Endothelial cell of umbilical vein (primary cell): ENCODE measurements at regions not wholly inside any gene's neighbourhood (a gene's known extent, or its start where the extent isn't known, plus 50 kb on each side); places are given as distances from the start of the nearest gene placed in this dataset.

Source experiments
- BruUV-seq: library from RNA; stranded (reverse); fragments of 400-500 nt; replicated peaks from 2 replicates; lab custom pipeline; 2021; lab: Mats Ljungman, UMichigan
- CTCF ChIA-PET: fragments of 300-600, 350-600 bp; sonication (Branson Sonifier 250); formaldehyde crosslinking; loops from one replicate; lab custom pipeline; 2021; ENCODE audit warnings: antibody characterized with exemption, inconsistent platforms; lab: Charles Lee
- POLR2A ChIA-PET: fragments of 300-600, 350-600 bp; sonication (Branson Sonifier 250); formaldehyde crosslinking; loops from one replicate; lab custom pipeline; 2021; ENCODE audit warnings: antibody characterized with exemption, inconsistent platforms; lab: Charles Lee
- DNase-seq: peaks from one replicate; pipeline ENCODE4 v3.0.0-alpha.2; 2011; ENCODE audit warnings: low read depth, low spot score
- FAIRE-seq: peaks from 2 replicates; lab custom pipeline; 2011; peaks lifted over from hg19 to GRCh38; lab: Jason Lieb, UNC
- H2AFZ ChIP-seq: 2 replicates; pipeline ENCODE4 v1.6.0; 2012; ENCODE audit warnings: low read depth, low read length, control low read depth, inconsistent platforms
- H3K27ac ChIP-seq: 2 replicates; pipeline ENCODE4 v1.5.1; 2011; ENCODE audit warnings: low read depth, mild to moderate bottlenecking, control low read depth, low read length, moderate library complexity; ENCODE audit not compliant: insufficient read depth
- H3K27me3 ChIP-seq, 2 experiments: 2 replicates each; pipeline versions ENCODE4 v1.6.0 to v1.6.1; 2011; ENCODE audit warnings: low read length in 2 of 2, mixed read lengths in 1 of 2; ENCODE audit not compliant: control insufficient read depth in 2 of 2, insufficient read depth in 2 of 2
- H3K36me3 ChIP-seq, 2 experiments: 2 replicates in 1 of 2; 3 replicates in 1 of 2; pipeline ENCODE4 v1.5.1; 2011; ENCODE audit warnings: low read length in 2 of 2, mild to moderate bottlenecking in 1 of 2, moderate library complexity in 1 of 2; ENCODE audit not compliant: control insufficient read depth in 2 of 2, insufficient read depth in 2 of 2; ENCODE audit errors: extremely low read depth in 1 of 2
- H3K4me1 ChIP-seq: 3 replicates; pipeline ENCODE4 v1.5.1; 2011; ENCODE audit warnings: mild to moderate bottlenecking, low read length; ENCODE audit not compliant: control insufficient read depth, insufficient read depth; ENCODE audit errors: extremely low read depth
- H3K4me2 ChIP-seq: 2 replicates; pipeline ENCODE4 v1.6.1; 2011; ENCODE audit warnings: low read length, control low read depth, mixed read lengths; ENCODE audit not compliant: insufficient read depth
- H3K4me3 ChIP-seq, 3 experiments: fragments of 200-600 bp in 1 of 3; sonication (generic), shearing (Covaris generic) in 1 of 3; replicated peaks in 1 of 3; 2 replicates each; pipeline ENCODE4 v1.5.1; 2011 to 2016; ENCODE audit warnings: control low read depth in 3 of 3, low read length in 3 of 3, mild to moderate bottlenecking in 2 of 3, inconsistent platforms in 1 of 3, low read depth in 1 of 3, moderate library complexity in 1 of 3; ENCODE audit not compliant: insufficient read depth in 1 of 3
- H3K79me2 ChIP-seq: 2 replicates; pipeline ENCODE4 v1.6.0; 2012; ENCODE audit warnings: low read length, inconsistent platforms; ENCODE audit not compliant: control insufficient read depth, insufficient read depth
- H3K9ac ChIP-seq: replicated peaks from 2 replicates; pipeline ENCODE3; 2011; ENCODE audit warnings: low read length, control low read depth; ENCODE audit not compliant: insufficient read depth; ENCODE audit errors: extremely low read depth
- H3K9me1 ChIP-seq: replicated peaks from 3 replicates; pipeline ENCODE4 v1.6.0; 2011; ENCODE audit warnings: mild to moderate bottlenecking, low read length; ENCODE audit not compliant: control insufficient read depth, insufficient read depth; ENCODE audit errors: extremely low read depth
- H3K9me3 ChIP-seq: replicated peaks from 2 replicates; pipeline ENCODE4 v1.5.1; 2012; ENCODE audit warnings: low read length, inconsistent platforms; ENCODE audit not compliant: control insufficient read depth, insufficient read depth
- H4K20me1 ChIP-seq: replicated peaks from 2 replicates; pipeline ENCODE3; 2011; ENCODE audit warnings: mild to moderate bottlenecking, low read length; ENCODE audit not compliant: control insufficient read depth, insufficient read depth; ENCODE audit errors: extremely low read depth
- EZH2 ChIP-seq: IDR thresholded peaks from 2 replicates; pipeline ENCODE4 v1.6.1; 2012; ENCODE audit warnings: borderline replicate concordance, low read depth, mild to moderate bottlenecking, moderate library complexity, low read length, inconsistent platforms; ENCODE audit not compliant: severe bottlenecking
- FOS ChIP-seq: IDR thresholded peaks from 2 replicates; pipeline ENCODE4 v1.6.1; 2011; ENCODE audit warnings: mild to moderate bottlenecking, low read length, moderate library complexity, borderline replicate concordance; ENCODE audit not compliant: insufficient read depth
- GATA2 ChIP-seq: IDR thresholded peaks from 2 replicates; pipeline ENCODE4 v1.7.0; 2011; ENCODE audit warnings: low read depth, mild to moderate bottlenecking, moderate library complexity, mixed read lengths, low read length; ENCODE audit not compliant: insufficient read length, insufficient read depth
- JUN ChIP-seq: IDR thresholded peaks from 2 replicates; pipeline ENCODE4 v1.6.1; 2011; ENCODE audit warnings: borderline replicate concordance, low read depth; ENCODE audit not compliant: insufficient read length, insufficient read depth
- MYC ChIP-seq: IDR thresholded peaks from one replicate; pipeline ENCODE4 v1.6.1; 2011; ENCODE audit warnings: mild to moderate bottlenecking, low read depth, low read length
- POLR2A ChIP-seq: IDR thresholded peaks from 2 replicates; pipeline ENCODE4 v1.6.1; 2012; ENCODE audit warnings: low read depth, mild to moderate bottlenecking, control low read depth, low read length
- POLR2AphosphoS5 ChIP-seq: IDR thresholded peaks from 2 replicates; pipeline ENCODE4 v1.6.1; 2012; ENCODE audit warnings: low read depth, mild to moderate bottlenecking, control low read depth, low read length, moderate library complexity; ENCODE audit not compliant: insufficient read depth
- dilution Hi-C: fragments of 300-500 bp; cut with MboI; formaldehyde crosslinking; loops from one replicate; pipeline ENCODE4 v1.15.0; 2019; ENCODE audit warnings: low sequenced_read_pairs; ENCODE audit not compliant: extremely low pct_ligation_motif_present
- intact Hi-C: fragments of 100-400 bp; cut with micrococcal nuclease; formaldehyde crosslinking; loops from one replicate; pipeline ENCODE4 v1.10.0; 2022
- TF ChIP-seq, protein P1 (sequence below), 2 donors: IDR thresholded peaks; 1 replicate in 1 of 2; 2 replicates in 1 of 2; pipeline ENCODE4 v1.5.1; 2011; ENCODE audit warnings: low read length in 2 of 2, mild to moderate bottlenecking in 2 of 2, moderate library complexity in 2 of 2, control low read depth in 1 of 2, inconsistent platforms in 1 of 2, low read depth in 1 of 2; ENCODE audit not compliant: insufficient read depth in 1 of 2; ENCODE audit errors: extremely low read depth in 1 of 2
- TF ChIP-seq, protein P2 (sequence below): IDR thresholded peaks from 2 replicates; pipeline ENCODE4 v1.6.1; 2011; ENCODE audit not compliant: insufficient read depth, insufficient read length

DNA sequence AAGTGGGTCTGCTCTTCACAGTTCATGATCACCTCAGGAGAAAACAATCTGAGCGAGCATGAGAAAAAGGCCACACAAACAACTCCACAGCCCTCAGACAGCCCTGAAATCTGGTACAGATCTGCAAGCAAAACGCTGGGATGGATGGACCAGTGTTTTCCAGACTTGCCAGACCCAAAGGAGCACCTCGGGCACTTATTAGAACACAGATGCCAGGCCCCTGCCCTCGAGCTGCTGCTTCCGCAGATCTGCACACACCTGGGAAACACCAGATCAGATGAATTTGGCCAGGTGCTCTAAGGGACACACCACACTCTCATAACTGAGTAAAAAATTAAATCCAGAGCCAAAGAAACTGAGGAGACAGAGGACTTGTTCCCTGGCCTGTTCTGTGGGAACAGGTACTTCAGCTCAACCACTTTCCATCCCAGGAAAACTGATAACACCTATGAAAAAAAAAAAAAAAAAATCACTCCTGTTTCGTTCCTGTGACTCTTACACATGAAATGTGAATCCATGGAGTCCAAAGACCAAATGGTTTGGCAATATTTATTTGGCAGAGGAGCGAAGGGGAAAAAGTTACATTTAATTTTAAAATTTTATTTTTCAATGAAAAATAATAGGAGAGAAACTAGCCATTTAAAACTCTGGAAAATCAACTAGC, 202.9 kb upstream of the ESRRG start:
- FAIRE-seq (no peak), DNase-seq (no peak)
- Histone ChIP-seq H2AFZ (no peak overlapping the region), H3K27ac (no peak overlapping the region), H3K36me3 (no peaks in the 10 kb centered on the region), H3K4me1 (no peaks in the 10 kb centered on the region), H3K4me3 (no peak overlapping the region), H3K79me2 (no peaks in the 10 kb centered on the region), H3K9ac (no peak overlapping the region), H4K20me1 (no peaks in the 10 kb centered on the region), H3K27me3 (no peaks in the 10 kb centered on the region), H3K9me1 (no peaks in the 10 kb centered on the region), H3K4me2 (no peak overlapping the region), H3K9me3 (peaks cover 4% of the 10 kb centered on the region)
- ChIA-PET CTCF (no interaction called here), POLR2A (no interaction called here)
- intact Hi-C loops = no loop called here
- BruUV-seq = no TSS peak
- TF ChIP-seq FOS (no peak), JUN (no peak), EZH2 (no peak), MYC (no peak), POLR2A (no peak), POLR2AphosphoS5 (no peak), GATA2 (no peak)
- TF ChIP-seq, protein P1, sequence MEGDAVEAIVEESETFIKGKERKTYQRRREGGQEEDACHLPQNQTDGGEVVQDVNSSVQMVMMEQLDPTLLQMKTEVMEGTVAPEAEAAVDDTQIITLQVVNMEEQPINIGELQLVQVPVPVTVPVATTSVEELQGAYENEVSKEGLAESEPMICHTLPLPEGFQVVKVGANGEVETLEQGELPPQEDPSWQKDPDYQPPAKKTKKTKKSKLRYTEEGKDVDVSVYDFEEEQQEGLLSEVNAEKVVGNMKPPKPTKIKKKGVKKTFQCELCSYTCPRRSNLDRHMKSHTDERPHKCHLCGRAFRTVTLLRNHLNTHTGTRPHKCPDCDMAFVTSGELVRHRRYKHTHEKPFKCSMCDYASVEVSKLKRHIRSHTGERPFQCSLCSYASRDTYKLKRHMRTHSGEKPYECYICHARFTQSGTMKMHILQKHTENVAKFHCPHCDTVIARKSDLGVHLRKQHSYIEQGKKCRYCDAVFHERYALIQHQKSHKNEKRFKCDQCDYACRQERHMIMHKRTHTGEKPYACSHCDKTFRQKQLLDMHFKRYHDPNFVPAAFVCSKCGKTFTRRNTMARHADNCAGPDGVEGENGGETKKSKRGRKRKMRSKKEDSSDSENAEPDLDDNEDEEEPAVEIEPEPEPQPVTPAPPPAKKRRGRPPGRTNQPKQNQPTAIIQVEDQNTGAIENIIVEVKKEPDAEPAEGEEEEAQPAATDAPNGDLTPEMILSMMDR (IDR thresholded peaks at IDR 0.05; ENCODE audit: extremely low read depth in 1 of 2, insufficient read depth in 1 of 2, low read depth in 1 of 2, low read length in 2 of 2) = no peak
- TF ChIP-seq, protein P2, sequence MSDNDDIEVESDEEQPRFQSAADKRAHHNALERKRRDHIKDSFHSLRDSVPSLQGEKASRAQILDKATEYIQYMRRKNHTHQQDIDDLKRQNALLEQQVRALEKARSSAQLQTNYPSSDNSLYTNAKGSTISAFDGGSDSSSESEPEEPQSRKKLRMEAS = no peak
- dilution Hi-C loops = no loop called here
